Transverse colon (tissue), 4 donors: ENCODE measurements at regions not wholly inside any gene's neighbourhood (a gene's known extent, or its start where the extent isn't known, plus 50 kb on each side); places are given as distances from the start of the nearest gene placed in this dataset.
"Not testable (repeated sequence)": the region's sequence is repeated elsewhere in the genome, so short reads cannot be mapped to it uniquely, and the experiment has no call there.

Source experiments
- DNase-seq: peaks from one replicate; pipeline ENCODE4 v3.0.0-alpha.2; 2019
- H3K27ac ChIP-seq, 4 donors: fragments of 200-600 bp; sonication (generic); 2 replicates each; pipeline ENCODE4 v1.5.1; 2016 to 2018; ENCODE audit warnings: inconsistent platforms in 4 of 4
- H3K27me3 ChIP-seq: fragments of 200-600 bp; sonication (generic); 2 replicates; pipeline ENCODE4 v1.5.1; 2017; ENCODE audit warnings: inconsistent platforms
- H3K36me3 ChIP-seq, 4 donors: fragments of 200-600 bp; sonication (generic); 2 replicates each; pipeline ENCODE4 v1.5.1; 2017 to 2019; ENCODE audit warnings: inconsistent platforms in 4 of 4
- H3K4me1 ChIP-seq, 4 donors: fragments of 200-600 bp; sonication (generic); 2 replicates each; pipeline ENCODE4 v1.5.1; 2017 to 2020; ENCODE audit warnings: inconsistent platforms in 4 of 4
- H3K4me3 ChIP-seq, 4 donors: fragments of 200-600 bp; sonication (generic); 1 replicate in 1 of 4; 2 replicates in 3 of 4; pipeline versions ENCODE4 v1.5.1 to v1.6.1; 2017 to 2019; ENCODE audit warnings: inconsistent platforms in 4 of 4
- H3K9me3 ChIP-seq, 2 donors: fragments of 200-600 bp; sonication (generic); 2 replicates each; pipeline ENCODE4 v1.5.1; 2017 to 2019; ENCODE audit warnings: inconsistent platforms in 2 of 2
- EP300 ChIP-seq: sonication (generic); formaldehyde crosslinking; IDR thresholded peaks from one replicate; pipeline ENCODE4 v1.6.1; 2017; ENCODE audit warnings: antibody characterized with exemption, low read depth
- POLR2A ChIP-seq: fragments of 450-650 bp; IDR thresholded peaks from one replicate; pipeline ENCODE4 v1.6.1; 2016; ENCODE audit warnings: antibody characterized with exemption, mild to moderate bottlenecking, moderate library complexity
- POLR2AphosphoS5 ChIP-seq, 3 donors: sonication (generic); formaldehyde crosslinking; IDR thresholded peaks; one replicate each; pipeline ENCODE4 v1.6.1; 2016; ENCODE audit warnings: antibody characterized with exemption in 3 of 3
- WGBS, 2 donors: methylation state at CpG; one replicate each; pipeline ENCODE4 v1.1.5; 2018; ENCODE audit warnings: low coverage in 1 of 2; 5-methylcytosine and 5-hydroxymethylcytosine counted together
- in situ Hi-C, 4 donors: fragments of 200-750 bp; cut with MboI; loops; one replicate each; pipeline versions ENCODE4 v1.15.0 to v1.15.1; 2017; ENCODE audit warnings: low sequenced_read_pairs in 3 of 4, low pct_ligation_motif_present in 1 of 4, low pct_unique_long_range_greater_than_20kb in 1 of 4
- intact Hi-C: fragments of 100-400 bp; cut with DNase I; formaldehyde crosslinking; loops from one replicate; pipeline ENCODE4 v1.15.1; 2023; ENCODE audit warnings: low total_unique reads
- TF ChIP-seq, protein P1 (sequence below), 5 experiments: fragments of 200-600 bp in 3 of 5; fragments of 450-650 bp in 2 of 5; sonication (generic) in 3 of 5; IDR thresholded peaks; 1 replicate in 2 of 5; 2 replicates in 3 of 5; pipeline ENCODE4 v1.5.1; 2016 to 2017; ENCODE audit warnings: antibody characterized with exemption in 5 of 5, inconsistent platforms in 3 of 5, mild to moderate bottlenecking in 2 of 5, moderate library complexity in 1 of 5

DNA sequence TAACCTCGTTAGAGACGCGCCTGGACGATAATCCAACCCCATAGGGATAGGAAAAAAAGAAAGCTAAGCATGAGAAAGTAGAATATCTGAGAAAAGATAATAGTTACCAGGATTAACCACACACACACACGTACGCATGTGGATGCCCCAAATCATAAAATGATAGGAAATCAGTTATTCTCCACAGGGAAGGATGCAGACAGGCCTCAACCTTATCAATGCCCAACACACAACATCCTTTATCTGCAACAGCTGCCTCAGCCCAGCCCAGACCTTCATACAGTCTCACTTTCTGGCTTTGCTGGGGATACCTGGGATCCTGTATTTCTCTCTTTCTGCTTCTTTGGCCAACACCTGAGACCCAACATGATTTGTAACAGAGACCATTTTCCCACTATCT lies 123.0 kb downstream of the NOC3L start:
- TF ChIP-seq, protein P1, sequence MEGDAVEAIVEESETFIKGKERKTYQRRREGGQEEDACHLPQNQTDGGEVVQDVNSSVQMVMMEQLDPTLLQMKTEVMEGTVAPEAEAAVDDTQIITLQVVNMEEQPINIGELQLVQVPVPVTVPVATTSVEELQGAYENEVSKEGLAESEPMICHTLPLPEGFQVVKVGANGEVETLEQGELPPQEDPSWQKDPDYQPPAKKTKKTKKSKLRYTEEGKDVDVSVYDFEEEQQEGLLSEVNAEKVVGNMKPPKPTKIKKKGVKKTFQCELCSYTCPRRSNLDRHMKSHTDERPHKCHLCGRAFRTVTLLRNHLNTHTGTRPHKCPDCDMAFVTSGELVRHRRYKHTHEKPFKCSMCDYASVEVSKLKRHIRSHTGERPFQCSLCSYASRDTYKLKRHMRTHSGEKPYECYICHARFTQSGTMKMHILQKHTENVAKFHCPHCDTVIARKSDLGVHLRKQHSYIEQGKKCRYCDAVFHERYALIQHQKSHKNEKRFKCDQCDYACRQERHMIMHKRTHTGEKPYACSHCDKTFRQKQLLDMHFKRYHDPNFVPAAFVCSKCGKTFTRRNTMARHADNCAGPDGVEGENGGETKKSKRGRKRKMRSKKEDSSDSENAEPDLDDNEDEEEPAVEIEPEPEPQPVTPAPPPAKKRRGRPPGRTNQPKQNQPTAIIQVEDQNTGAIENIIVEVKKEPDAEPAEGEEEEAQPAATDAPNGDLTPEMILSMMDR (IDR thresholded peaks at IDR 0.05), result no peak
- TF ChIP-seq POLR2A (no peak), POLR2AphosphoS5 (IDR thresholded peaks at IDR 0.05) (no peak), EP300 (no peak)
- H3K27me3 ChIP-seq, result no peaks in the 10 kb centered on the region
- 87 to 88% methylated on average over 6 of the region's 6 CpGs for WGBS, 2 donors
- H3K9me3 ChIP-seq, result no peaks in the 10 kb centered on the region
- H3K4me3 ChIP-seq, result no peak overlapping the region
- DNase-seq, result no peak
- intact Hi-C loops, result no loop called here
- peaks cover 0 to 12% (median 6%) of the 10 kb centered on the region in 4 donors for H3K36me3 ChIP-seq
- no peak overlapping the region for H3K27ac ChIP-seq
- in situ Hi-C loops, result no loop called here
- no peaks in the 10 kb centered on the region for H3K4me1 ChIP-seq

DNA sequence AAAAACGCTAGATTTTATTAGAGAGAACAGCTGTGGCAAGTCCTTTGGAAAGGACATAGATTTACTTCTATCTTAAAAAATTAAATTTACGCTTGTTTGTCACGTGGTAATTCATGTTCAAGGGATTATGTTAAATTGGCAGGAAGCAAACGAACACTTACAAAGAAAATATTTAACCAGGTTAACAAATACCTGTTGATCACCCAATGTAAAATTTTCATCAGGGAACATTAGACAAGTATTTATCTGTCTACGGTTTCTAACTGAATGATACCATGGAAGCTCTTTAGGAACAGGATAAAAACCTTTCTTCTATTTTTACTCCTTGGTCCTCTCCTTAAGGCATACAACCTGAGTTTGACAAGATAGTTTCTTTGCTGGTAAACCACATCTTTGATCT lies 122.2 kb downstream of the NOC3L start:
- Histone ChIP-seq H3K9me3 (no peaks in the 10 kb centered on the region), H3K4me3 (no peak overlapping the region), H3K27me3 (no peaks in the 10 kb centered on the region), H3K36me3 (peaks cover 0 to 12% (median 5%) of the 10 kb centered on the region in 4 donors), H3K4me1 (no peaks in the 10 kb centered on the region), H3K27ac (no peak overlapping the region)
- WGBS, 2 donors, result 68 to 81% methylated on average over 5 of the region's 5 CpGs
- in situ Hi-C loops, result no loop called here
- intact Hi-C loops, result no loop called here
- no peak for TF ChIP-seq EP300
- TF ChIP-seq POLR2AphosphoS5 (IDR thresholded peaks at IDR 0.05), result no peak
- TF ChIP-seq, protein P1 (IDR thresholded peaks at IDR 0.05), result no peak
- TF ChIP-seq POLR2A, result no peak
- DNase-seq, result no peak

DNA sequence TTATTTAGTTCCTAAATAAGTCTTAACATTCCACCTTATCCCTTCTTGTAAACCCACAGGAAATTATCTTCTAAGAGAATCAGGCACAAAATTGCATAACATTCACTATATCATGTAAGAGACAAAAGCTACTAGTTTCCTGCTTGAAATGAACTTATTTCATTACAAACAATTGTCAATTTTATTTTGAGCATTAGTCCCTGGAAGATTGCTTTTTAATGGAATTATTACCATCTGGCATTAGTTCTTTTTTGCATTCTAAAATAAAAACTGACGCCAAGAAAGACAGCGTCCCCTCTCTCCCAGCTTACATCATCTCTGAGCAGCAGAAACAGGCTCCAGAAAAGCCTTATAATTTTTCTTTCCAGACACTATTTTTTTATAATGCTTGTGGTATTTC lies 121.8 kb downstream of the NOC3L start:
- no peak for DNase-seq
- intact Hi-C loops, result no loop called here
- in situ Hi-C loops, result no loop called here
- H3K4me3 ChIP-seq, result no peak overlapping the region
- TF ChIP-seq EP300, result no peak
- peaks cover 0 to 12% (median 4%) of the 10 kb centered on the region in 4 donors for H3K36me3 ChIP-seq
- no peak overlapping the region for H3K27ac ChIP-seq
- 71 to 80% methylated on average over 2 of the region's 2 CpGs for WGBS, 2 donors
- H3K27me3 ChIP-seq, result no peaks in the 10 kb centered on the region
- no peaks in the 10 kb centered on the region for H3K4me1 ChIP-seq
- no peaks in the 10 kb centered on the region for H3K9me3 ChIP-seq

DNA sequence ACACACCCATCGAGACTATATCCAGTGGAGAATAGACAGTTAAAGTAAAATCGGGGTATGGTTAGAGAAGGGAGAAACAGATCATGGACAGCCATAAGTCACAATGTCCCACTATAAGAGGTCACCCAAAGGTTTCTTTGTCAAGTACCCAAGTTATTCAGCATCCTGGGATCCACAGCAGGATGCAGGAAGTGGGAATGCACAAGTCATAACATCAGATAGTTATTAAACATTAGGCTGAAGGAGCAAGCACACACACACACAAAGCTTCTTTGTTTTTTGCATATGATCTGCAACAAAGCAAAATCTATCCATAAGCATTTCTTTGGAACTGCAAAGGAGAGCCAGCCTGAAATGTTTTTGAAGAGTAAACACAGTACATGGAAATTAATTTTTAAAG lies 111.6 kb downstream of the NOC3L start:
- 84 to 90% methylated on average over 2 of the region's 2 CpGs for WGBS, 2 donors
- in situ Hi-C loops, result no loop called here
- TF ChIP-seq POLR2A (no peak), EP300 (no peak), POLR2AphosphoS5 (IDR thresholded peaks at IDR 0.05) (no peak)
- TF ChIP-seq, protein P1 (IDR thresholded peaks at IDR 0.05), result no peak
- DNase-seq, result no peak
- no peaks in the 10 kb centered on the region for H3K4me1 ChIP-seq
- no peak overlapping the region for H3K4me3 ChIP-seq
- peaks cover 0 to 14% (median 0%) of the 10 kb centered on the region in 4 donors for H3K36me3 ChIP-seq
- no peaks in the 10 kb centered on the region for H3K9me3 ChIP-seq
- no peaks in the 10 kb centered on the region for H3K27me3 ChIP-seq
- intact Hi-C loops, result no loop called here
- no peak overlapping the region for H3K27ac ChIP-seq

DNA sequence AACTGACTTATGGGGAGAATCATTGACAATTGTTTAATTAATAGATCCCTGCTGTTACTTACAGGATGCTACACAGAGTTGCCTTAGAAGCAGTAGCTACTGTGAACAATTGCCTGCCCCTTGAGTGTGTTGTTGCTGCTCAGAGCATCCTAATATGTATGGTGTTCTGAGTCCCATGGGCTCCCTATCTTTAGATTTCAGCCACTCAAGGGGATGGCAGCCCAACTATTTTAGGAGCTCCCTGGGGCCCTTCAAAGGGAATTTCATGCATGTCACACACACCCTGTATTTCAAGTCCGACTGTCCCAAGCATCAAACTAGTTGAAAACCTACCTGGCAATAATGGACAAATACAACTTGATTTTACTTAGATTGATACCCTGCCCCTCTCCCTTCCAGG lies 111.2 kb downstream of the NOC3L start:
- in situ Hi-C loops, result no loop called here
- Histone ChIP-seq H3K36me3 (peaks cover 0 to 14% (median 0%) of the 10 kb centered on the region in 4 donors), H3K9me3 (no peaks in the 10 kb centered on the region), H3K4me1 (no peaks in the 10 kb centered on the region), H3K27me3 (no peaks in the 10 kb centered on the region), H3K27ac (no peak overlapping the region), H3K4me3 (no peak overlapping the region)
- WGBS, 2 donors, result 94% methylated on average over 1 of the region's 1 CpG; no CpG with 5 or more reads in 1 of the 2 donors
- no peak for TF ChIP-seq EP300
- TF ChIP-seq POLR2AphosphoS5 (IDR thresholded peaks at IDR 0.05), result no peak
- TF ChIP-seq POLR2A, result no peak
- TF ChIP-seq, protein P1 (IDR thresholded peaks at IDR 0.05), result no peak
- DNase-seq, result no peak
- intact Hi-C loops, result no loop called here

DNA sequence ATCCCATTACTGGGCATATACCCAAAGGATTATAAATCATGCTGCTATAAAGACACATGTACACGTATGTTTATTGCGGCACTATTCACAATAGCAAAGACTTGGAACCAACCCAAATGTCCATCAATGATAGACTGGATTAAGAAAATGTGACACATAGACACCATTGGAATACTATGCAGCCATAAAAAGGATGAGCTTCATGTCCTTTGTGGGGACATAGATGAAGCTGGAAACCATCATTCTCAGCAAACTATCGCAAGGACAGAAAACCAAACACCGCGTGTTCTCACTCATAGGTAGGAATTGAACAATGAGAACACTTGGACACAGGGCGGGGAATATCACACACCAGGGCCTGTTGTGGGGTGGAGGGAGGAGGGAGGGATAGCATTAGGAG lies 105.3 kb downstream of the NOC3L start:
- intact Hi-C loops, H3K4me3 ChIP-seq, H3K27ac ChIP-seq, DNase-seq, H3K9me3 ChIP-seq, H3K27me3 ChIP-seq, H3K4me1 ChIP-seq, in situ Hi-C loops: not testable (repeated sequence)
- 78 to 90% methylated on average over 3 to 6 of the region's 6 CpGs for WGBS, 2 donors
- peaks cover 0 to 30% (median 0%) of the 10 kb centered on the region in 4 donors for H3K36me3 ChIP-seq
